H1 (cell line): ENCODE measurements at regions not wholly inside any gene's neighbourhood (a gene's known extent, or its start where the extent isn't known, plus 50 kb on each side); places are given as distances from the start of the nearest gene placed in this dataset.

Experiments used
- CTCF ChIA-PET: fragments of 300-600 bp; sonication (Branson Sonifier 250); formaldehyde crosslinking; loops from one replicate; lab custom pipeline; 2021; ENCODE audit not compliant: partially characterized antibody; lab: Charles Lee
- POLR2A ChIA-PET: fragments of 300-600 bp; sonication (Branson Sonifier 250); formaldehyde crosslinking; loops from one replicate; lab custom pipeline; 2021; ENCODE audit warnings: inconsistent platforms; ENCODE audit not compliant: partially characterized antibody; lab: Charles Lee
- DNase-seq, 2 experiments: peaks; one replicate each; pipeline versions ENCODE4 v3.0.0 to v3.0.0-alpha.2; 2010 to 2022; ENCODE audit warnings: low spot score in 2 of 2, low read depth in 1 of 2, mixed read lengths in 1 of 2
- FAIRE-seq: peaks from 2 replicates; lab custom pipeline; 2011; peaks lifted over from hg19 to GRCh38; lab: Jason Lieb, UNC
- H2AFZ ChIP-seq: 2 replicates; pipeline ENCODE4 v1.8.1; 2012; ENCODE audit warnings: low read length, inconsistent platforms
- H2AK5ac ChIP-seq: 2 replicates; pipeline ENCODE4 v1.6.1; 2013; ENCODE audit warnings: low read depth, low read length
- H2BK120ac ChIP-seq: replicated peaks from 2 replicates; pipeline ENCODE3; 2013; ENCODE audit warnings: low read depth, low read length, inconsistent platforms
- H2BK12ac ChIP-seq: 2 replicates; pipeline ENCODE4 v1.6.1; 2013; ENCODE audit warnings: low read depth, low read length
- H2BK15ac ChIP-seq: 2 replicates; pipeline ENCODE4 v1.6.1; 2013; ENCODE audit warnings: low read length
- H2BK20ac ChIP-seq: 2 replicates; pipeline ENCODE4 v1.6.1; 2013; ENCODE audit warnings: low read length
- H2BK5ac ChIP-seq: 2 replicates; pipeline ENCODE4 v1.6.1; 2013; ENCODE audit warnings: low read depth, low read length
- H3K14ac ChIP-seq: 2 replicates; pipeline ENCODE4 v1.6.1; 2013; ENCODE audit warnings: inconsistent platforms; ENCODE audit not compliant: insufficient read length
- H3K18ac ChIP-seq: 2 replicates; pipeline ENCODE4 v1.6.1; 2013; ENCODE audit warnings: low read length; ENCODE audit errors: extremely low read depth
- H3K23ac ChIP-seq: 2 replicates; pipeline ENCODE4 v1.6.1; 2013; ENCODE audit warnings: inconsistent platforms; ENCODE audit not compliant: insufficient read length
- H3K23me2 ChIP-seq: 2 replicates; pipeline ENCODE4 v1.6.1; 2013; ENCODE audit warnings: low read depth, low read length
- H3K27ac ChIP-seq: 2 replicates; pipeline ENCODE4 v1.6.1; 2011; ENCODE audit warnings: low read depth, low read length, inconsistent platforms
- H3K27me3 ChIP-seq, 4 experiments: replicated peaks in 1 of 4; 1 replicate in 1 of 4; 2 replicates in 3 of 4; pipeline versions ENCODE4 v1.6.1 to v1.8.1; 2011 to 2013; ENCODE audit warnings: low read length in 3 of 4, mild to moderate bottlenecking in 3 of 4, inconsistent platforms in 2 of 4, mixed read lengths in 2 of 4, moderate library complexity in 1 of 4; ENCODE audit not compliant: control insufficient read depth in 3 of 4, insufficient read depth in 3 of 4; ENCODE audit errors: extremely low read depth in 1 of 4
- H3K36me3 ChIP-seq, 4 experiments: 2 replicates each; pipeline versions ENCODE4 v1.6.1 to v1.8.1; 2011 to 2013; ENCODE audit warnings: mild to moderate bottlenecking in 4 of 4, low read length in 3 of 4, moderate library complexity in 2 of 4, control low read depth in 1 of 4, inconsistent platforms in 1 of 4; ENCODE audit not compliant: insufficient read depth in 4 of 4, control insufficient read depth in 2 of 4
- H3K4ac ChIP-seq: replicated peaks from 2 replicates; pipeline ENCODE3; 2013; ENCODE audit warnings: low read length, low read depth, mixed read lengths, inconsistent platforms; ENCODE audit not compliant: insufficient read length
- H3K4me1 ChIP-seq, 4 experiments: replicated peaks in 1 of 4; 1 replicate in 1 of 4; 2 replicates in 3 of 4; pipeline versions ENCODE4 v1.6.1 to v1.8.1; 2011 to 2013; ENCODE audit warnings: low read length in 3 of 4, inconsistent platforms in 2 of 4, mixed read lengths in 1 of 4; ENCODE audit not compliant: insufficient read depth in 4 of 4, control insufficient read depth in 3 of 4
- H3K4me2 ChIP-seq, 2 experiments: 2 replicates each; pipeline versions ENCODE4 v1.6.1 to v1.8.1; 2011 to 2013; ENCODE audit warnings: low read depth in 2 of 2, low read length in 2 of 2, control low read depth in 1 of 2, inconsistent platforms in 1 of 2, mild to moderate bottlenecking in 1 of 2; ENCODE audit not compliant: insufficient read depth in 1 of 2
- H3K4me3 ChIP-seq, 4 experiments: fragments of 200-600, 300-600 bp in 1 of 4; sonication (generic), shearing (Covaris generic), sonication (Bioruptor Twin) in 1 of 4; 2 replicates each; pipeline versions ENCODE4 v1.5.1 to v1.8.1; 2011 to 2016; ENCODE audit warnings: low read length in 4 of 4, low read depth in 3 of 4, control low read depth in 2 of 4, inconsistent platforms in 2 of 4, mild to moderate bottlenecking in 2 of 4, mixed read lengths in 1 of 4, moderate library complexity in 1 of 4; ENCODE audit not compliant: insufficient read depth in 2 of 4; ENCODE audit errors: extremely low read depth in 1 of 4
- H3K56ac ChIP-seq: replicated peaks from 2 replicates; pipeline ENCODE3; 2013; ENCODE audit warnings: low read depth, mild to moderate bottlenecking, mixed read lengths, low read length, inconsistent platforms; ENCODE audit not compliant: insufficient read length
- H3K79me1 ChIP-seq: 2 replicates; pipeline ENCODE4 v1.6.1; 2013; ENCODE audit warnings: low read depth, low read length, control low read depth
- H3K79me2 ChIP-seq, 2 experiments: 2 replicates each; pipeline versions ENCODE4 v1.6.1 to v1.8.1; 2012 to 2013; ENCODE audit warnings: low read length in 2 of 2, mild to moderate bottlenecking in 2 of 2, inconsistent platforms in 1 of 2; ENCODE audit not compliant: insufficient read depth in 2 of 2, control insufficient read depth in 1 of 2
- H3K9ac ChIP-seq, 4 experiments: replicated peaks in 1 of 4; 1 replicate in 1 of 4; 2 replicates in 3 of 4; pipeline versions ENCODE4 v1.6.1 to v1.8.1; 2011 to 2013; ENCODE audit warnings: low read depth in 3 of 4, low read length in 3 of 4, control low read depth in 2 of 4, mild to moderate bottlenecking in 2 of 4, moderate library complexity in 2 of 4, inconsistent platforms in 1 of 4; ENCODE audit errors: extremely low read depth in 1 of 4
- H3K9me3 ChIP-seq, 2 experiments: 2 replicates each; pipeline versions ENCODE4 v1.6.1 to v1.8.1; 2012 to 2013; ENCODE audit warnings: mild to moderate bottlenecking in 2 of 2, moderate library complexity in 2 of 2, control low read depth in 1 of 2, inconsistent platforms in 1 of 2, low read depth in 1 of 2, low read length in 1 of 2, mixed read lengths in 1 of 2; ENCODE audit not compliant: insufficient read depth in 2 of 2
- H4K20me1 ChIP-seq, 2 experiments: replicated peaks in 1 of 2; 2 replicates each; pipeline versions ENCODE3 to v1.8.1; 2011 to 2013; ENCODE audit warnings: inconsistent platforms in 2 of 2, low read length in 2 of 2, mild to moderate bottlenecking in 1 of 2; ENCODE audit not compliant: insufficient read depth in 2 of 2, control insufficient read depth in 1 of 2
- H4K5ac ChIP-seq: 2 replicates; pipeline ENCODE4 v1.6.1; 2013; ENCODE audit warnings: low read length, low read depth, mixed read lengths, inconsistent platforms; ENCODE audit not compliant: insufficient read length
- H4K8ac ChIP-seq: 2 replicates; pipeline ENCODE4 v1.8.0; 2013; ENCODE audit warnings: mild to moderate bottlenecking, moderate library complexity, low read length, inconsistent platforms; ENCODE audit not compliant: insufficient read depth; ENCODE audit errors: extremely low read depth
- H4K91ac ChIP-seq: replicated peaks from 2 replicates; pipeline ENCODE3; 2013; ENCODE audit warnings: low read length, mixed read lengths, inconsistent platforms; ENCODE audit not compliant: insufficient read length
- BCL11A ChIP-seq, 2 experiments: IDR thresholded peaks; one replicate each; pipeline ENCODE4 v1.6.1; 2011; ENCODE audit warnings: low read depth in 2 of 2, low read length in 2 of 2, mild to moderate bottlenecking in 2 of 2
- CBX8 ChIP-seq: fragments of 300-800, 300-1000 bp; sonication (generic); IDR thresholded peaks from 2 replicates; pipeline ENCODE4 v1.7.1; 2016; ENCODE audit warnings: low read depth, low read length, borderline replicate concordance
- CEBPB ChIP-seq: IDR thresholded peaks from 2 replicates; pipeline ENCODE4 v1.6.1; 2012; ENCODE audit warnings: low read depth, low read length
- CHD2 ChIP-seq: IDR thresholded peaks from 2 replicates; pipeline ENCODE4 v1.6.1; 2012; ENCODE audit warnings: low read length, improper control_type of control experiment
- CTCF ChIP-seq, 3 experiments: IDR thresholded peaks; 1 replicate in 2 of 3; 2 replicates in 1 of 3; pipeline versions ENCODE4 v1.5.1 to v1.6.1; 2011; ENCODE audit warnings: low read length in 3 of 3, mild to moderate bottlenecking in 3 of 3, inconsistent platforms in 2 of 3, low read depth in 1 of 3, moderate library complexity in 1 of 3; ENCODE audit not compliant: insufficient read depth in 1 of 3; ENCODE audit errors: control extremely low read depth in 1 of 3
- FOSL1 ChIP-seq: IDR thresholded peaks from 2 replicates; pipeline ENCODE4 v1.6.1; 2011; ENCODE audit warnings: mild to moderate bottlenecking, low read depth, low read length, moderate library complexity; ENCODE audit not compliant: insufficient read depth
- POU5F1 ChIP-seq: IDR thresholded peaks from 2 replicates; pipeline ENCODE4 v1.6.1; 2011; ENCODE audit warnings: low read depth, mild to moderate bottlenecking, low read length, moderate library complexity
- SIN3A ChIP-seq, 2 experiments: IDR thresholded peaks in 1 of 2; conservative IDR thresholded peaks in 1 of 2; 2 replicates each; pipeline ENCODE4 v1.6.1; 2011 to 2012; ENCODE audit warnings: low read length in 2 of 2, improper control_type of control experiment in 1 of 2, low read depth in 1 of 2, mild to moderate bottlenecking in 1 of 2
- SP4 ChIP-seq: IDR thresholded peaks from 2 replicates; pipeline ENCODE4 v1.6.1; 2012; ENCODE audit warnings: low read length, inconsistent platforms
- SRF ChIP-seq: IDR thresholded peaks from 2 replicates; pipeline ENCODE4 v1.6.1; 2011; ENCODE audit warnings: mild to moderate bottlenecking, low read depth, low read length, moderate library complexity
- ZNF274 ChIP-seq: IDR thresholded peaks from 2 replicates; pipeline ENCODE4 v1.7.0; 2012; ENCODE audit warnings: low read length, borderline replicate concordance; ENCODE audit errors: extremely low read depth

GRCh38 chr3:78267235-78267634, 1227.3 kb downstream of the ROBO2 start:
- no peak overlapping the region for H2BK12ac ChIP-seq
- no peak overlapping the region for H2AK5ac ChIP-seq
- no peak overlapping the region for H3K4me2 ChIP-seq
- no peak for DNase-seq
- no peak overlapping the region for H3K14ac ChIP-seq
- H3K36me3 ChIP-seq, result no peaks in the 10 kb centered on the region
- no peak overlapping the region for H3K27ac ChIP-seq
- H3K18ac ChIP-seq, result no peak overlapping the region
- H3K4ac ChIP-seq, result no peak overlapping the region
- H2BK20ac ChIP-seq, result no peak overlapping the region
- no peak overlapping the region for H4K91ac ChIP-seq
- H3K23me2 ChIP-seq, result no peaks in the 10 kb centered on the region
- no peak overlapping the region for H4K5ac ChIP-seq
- no peak overlapping the region for H2BK120ac ChIP-seq
- H3K4me1 ChIP-seq, result peaks cover 0 to 5% (median 2%) of the 10 kb centered on the region in 4 experiments; a peak in 3 of 7 replicates
- H4K20me1 ChIP-seq, result no peaks in the 10 kb centered on the region
- no peaks in the 10 kb centered on the region for H3K27me3 ChIP-seq
- H3K4me3 ChIP-seq, result no peak overlapping the region
- no peak overlapping the region for H2BK15ac ChIP-seq
- H3K79me2 ChIP-seq, result no peaks in the 10 kb centered on the region
- no peaks in the 10 kb centered on the region for H3K9me3 ChIP-seq
- POLR2A ChIA-PET, result no interaction called here
- CTCF ChIA-PET, result no interaction called here
- no peak overlapping the region for H2AFZ ChIP-seq
- no peak overlapping the region for H3K56ac ChIP-seq
- H2BK5ac ChIP-seq, result no peak overlapping the region
- H4K8ac ChIP-seq, result no peak overlapping the region
- no peak for FAIRE-seq
- no peak overlapping the region for H3K9ac ChIP-seq
- no peak overlapping the region for H3K23ac ChIP-seq
- no peaks in the 10 kb centered on the region for H3K79me1 ChIP-seq
- TF ChIP-seq CEBPB, result no peak
- no peak for TF ChIP-seq BCL11A (IDR thresholded peaks at IDR 0.05; ENCODE audit: low read depth in 2 of 2, low read length in 2 of 2)
- no peak for TF ChIP-seq CHD2
- no peak for TF ChIP-seq POU5F1
- TF ChIP-seq ZNF274, result no peak
- TF ChIP-seq CTCF (IDR thresholded peaks at IDR 0.05; ENCODE audit: control extremely low read depth in 1 of 3, insufficient read depth in 1 of 3, low read depth in 1 of 3, low read length in 3 of 3), result no peak
- TF ChIP-seq SP4, result no peak
- TF ChIP-seq SIN3A (conservative IDR thresholded peaks at IDR 0.05 in 1 of 2, IDR thresholded peaks at IDR 0.05 in 1 of 2; ENCODE audit: low read depth in 1 of 2, low read length in 2 of 2), result no peak
- TF ChIP-seq CBX8, result no peak
- no peak for TF ChIP-seq FOSL1
- no peak for TF ChIP-seq SRF
